GM23338 (cell line): ENCODE measurements at regions not wholly inside any gene's neighbourhood (a gene's known extent, or its start where the extent isn't known, plus 50 kb on each side); places are given as distances from the start of the nearest gene placed in this dataset.

ENCODE experiments used
- ATAC-seq: fragments of 200-7000 bp; cut with Tn5 transposase; 3 replicates; pipeline ENCODE4 v1.9.1; 2020
- DNase-seq: peaks from one replicate; pipeline ENCODE4 v3.0.0-alpha.2; 2015; ENCODE audit warnings: low spot score
- H2AFZ ChIP-seq: fragments of 200-600 bp; sonication (generic); 2 replicates; pipeline ENCODE4 v1.8.0; 2016; ENCODE audit warnings: antibody characterized with exemption, mild to moderate bottlenecking, moderate library complexity
- H3F3A ChIP-seq: fragments of 200-600 bp; sonication (generic); replicated peaks from 2 replicates; pipeline ENCODE4 v1.8.0; 2017; ENCODE audit warnings: antibody characterized with exemption, mixed run types, low read depth
- H3K27ac ChIP-seq: fragments of 200-600 bp; sonication (generic); 2 replicates; pipeline ENCODE4 v1.6.1; 2016; ENCODE audit warnings: low read depth
- H3K27me3 ChIP-seq: fragments of 200-600 bp; sonication (generic); 2 replicates; pipeline ENCODE4 v1.8.0; 2016; ENCODE audit warnings: mild to moderate bottlenecking, mixed run types, moderate library complexity; ENCODE audit not compliant: insufficient read depth
- H3K36me3 ChIP-seq: fragments of 200-600 bp; sonication (generic); 2 replicates; pipeline ENCODE4 v1.8.0; 2016; ENCODE audit warnings: mild to moderate bottlenecking; ENCODE audit not compliant: insufficient read depth
- H3K4me1 ChIP-seq: fragments of 200-600 bp; sonication (generic); 2 replicates; pipeline ENCODE4 v1.8.0; 2016; ENCODE audit warnings: mild to moderate bottlenecking, moderate library complexity; ENCODE audit not compliant: insufficient read depth
- H3K4me2 ChIP-seq: fragments of 200-600 bp; sonication (generic); 2 replicates; pipeline ENCODE4 v1.7.1; 2017; ENCODE audit warnings: mixed run types
- H3K4me3 ChIP-seq: fragments of 200-600 bp; sonication (generic); 2 replicates; pipeline ENCODE4 v1.6.1; 2016; ENCODE audit warnings: mixed run types
- H3K79me2 ChIP-seq: fragments of 200-600 bp; sonication (generic); replicated peaks from 2 replicates; pipeline ENCODE4 v1.8.0; 2017; ENCODE audit warnings: mild to moderate bottlenecking; ENCODE audit not compliant: insufficient read depth
- H3K9me2 ChIP-seq: fragments of 200-600 bp; sonication (generic); 2 replicates; pipeline ENCODE4 v1.8.0; 2017; ENCODE audit not compliant: insufficient read depth
- H4K20me1 ChIP-seq: fragments of 200-600 bp; sonication (generic); replicated peaks from 2 replicates; pipeline ENCODE4 v1.8.0; 2017; ENCODE audit warnings: mild to moderate bottlenecking; ENCODE audit not compliant: insufficient read depth
- H3K27ac Mint-ChIP-seq: 2 replicates; pipeline ENCODE4 v1.8.0; 2020; ENCODE audit warnings: inconsistent platforms, mild to moderate bottlenecking, moderate library complexity, mixed read lengths
- H3K27me3 Mint-ChIP-seq: 3 replicates; pipeline ENCODE4 v1.8.0; 2022; ENCODE audit warnings: low read depth, mild to moderate bottlenecking, moderate library complexity, mixed read lengths, inconsistent platforms; ENCODE audit not compliant: insufficient read depth, poor library complexity
- H3K36me3 Mint-ChIP-seq: 3 replicates; pipeline ENCODE4 v1.8.0; 2021; ENCODE audit warnings: low read depth, mild to moderate bottlenecking, inconsistent platforms, moderate library complexity, mixed read lengths
- H3K4me1 Mint-ChIP-seq: 3 replicates; pipeline ENCODE4 v1.8.0; 2020; ENCODE audit warnings: mild to moderate bottlenecking, inconsistent platforms, mixed read lengths
- H3K4me3 Mint-ChIP-seq: 3 replicates; pipeline ENCODE4 v1.8.0; 2021; ENCODE audit warnings: moderate library complexity, mild to moderate bottlenecking, inconsistent platforms, mixed read lengths
- H3K9me3 Mint-ChIP-seq: 3 replicates; pipeline ENCODE4 v1.8.0; 2020; ENCODE audit warnings: moderate library complexity, mild to moderate bottlenecking, inconsistent platforms, mixed read lengths
- CREB1 ChIP-seq: fragments of 250-450 bp; sonication (Bioruptor Pico); IDR thresholded peaks from 2 replicates; pipeline ENCODE4 v1.5.0; 2020; ENCODE audit warnings: low read depth, mild to moderate bottlenecking, moderate library complexity
- EZH2 ChIP-seq: fragments of 200-600 bp; sonication (generic); IDR thresholded peaks from one replicate; pipeline ENCODE4 v1.8.0; 2017; ENCODE audit warnings: antibody characterized with exemption, mild to moderate bottlenecking, low read depth; ENCODE audit not compliant: unreplicated experiment
- EZH2phosphoT487 ChIP-seq: fragments of 200-600 bp; sonication (generic); IDR thresholded peaks from one replicate; pipeline ENCODE4 v1.8.1; 2018; ENCODE audit warnings: antibody characterized with exemption; ENCODE audit not compliant: unreplicated experiment
- JUNB ChIP-seq: IDR thresholded peaks from one replicate; pipeline ENCODE4 v1.6.1; 2016; ENCODE audit warnings: antibody characterized with exemption; ENCODE audit not compliant: unreplicated experiment
- NANOG ChIP-seq: IDR thresholded peaks from 2 replicates; pipeline ENCODE4 v1.6.1; 2016; ENCODE audit warnings: antibody characterized with exemption, borderline replicate concordance
- POLR2AphosphoS5 ChIP-seq: IDR thresholded peaks from 2 replicates; pipeline ENCODE4 v1.6.1; 2016; ENCODE audit warnings: antibody characterized with exemption, low read depth
- STAT1 ChIP-seq: IDR thresholded peaks from one replicate; pipeline ENCODE4 v1.6.1; 2016; ENCODE audit warnings: antibody characterized with exemption; ENCODE audit not compliant: unreplicated experiment
- ZNF114 ChIP-seq: fragments of 250-450 bp; sonication (Bioruptor Pico); IDR thresholded peaks from 2 replicates; pipeline ENCODE4 v1.5.0; 2020; ENCODE audit warnings: mild to moderate bottlenecking, moderate library complexity
- ZNF331 ChIP-seq: fragments of 250-450 bp; sonication (Bioruptor Pico); IDR thresholded peaks from 2 replicates; pipeline ENCODE4 v1.5.0; 2020; ENCODE audit warnings: low read depth, mild to moderate bottlenecking, moderate library complexity
- TF ChIP-seq, protein P1 (sequence below): IDR thresholded peaks from 2 replicates; pipeline ENCODE4 v1.6.1; 2016; ENCODE audit warnings: antibody characterized with exemption
- TF ChIP-seq, protein P2 (sequence below), 2 experiments: fragments of 200-600 bp in 1 of 2; sonication (generic) in 1 of 2; conservative IDR thresholded peaks; 2 replicates each; pipeline versions ENCODE4 v1.5.1 to v1.6.1; 2016 to 2017; ENCODE audit warnings: antibody characterized with exemption in 2 of 2, low read depth in 2 of 2, mild to moderate bottlenecking in 2 of 2, moderate library complexity in 1 of 2
- TF ChIP-seq, protein P3 (sequence below): IDR thresholded peaks from one replicate; pipeline ENCODE4 v1.6.1; 2018; ENCODE audit warnings: antibody characterized with exemption; ENCODE audit not compliant: unreplicated experiment
- TF ChIP-seq, protein P4 (sequence below): fragments of 250-450 bp; sonication (Bioruptor Pico); IDR thresholded peaks from 2 replicates; pipeline ENCODE4 v1.5.0; 2020; ENCODE audit warnings: mild to moderate bottlenecking, moderate library complexity

DNA sequence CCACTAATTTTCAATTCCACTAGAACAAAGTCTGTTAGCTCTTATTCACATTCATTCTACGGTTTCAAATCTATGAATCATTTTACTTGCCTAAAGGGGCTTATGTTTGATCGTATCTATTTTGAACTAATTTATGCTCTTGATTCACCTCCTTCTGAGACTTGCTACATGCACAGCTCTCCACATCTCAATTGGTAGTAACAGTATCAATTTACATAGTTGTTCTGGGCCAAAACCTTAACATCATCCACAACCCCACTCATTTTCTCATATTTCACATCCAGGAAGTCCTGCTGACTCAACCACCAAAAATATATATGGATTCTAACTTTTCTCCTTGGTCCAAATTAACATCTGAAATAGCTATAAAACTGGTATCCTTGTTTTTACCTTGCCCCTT is 208.6 kb downstream of the RASSF9 start:
- DNase-seq (no peak), ATAC-seq (no peak)
- H3K27ac Mint-ChIP-seq = no peak overlapping the region
- Histone ChIP-seq H3K36me3 (no peaks in the 10 kb centered on the region), H3K79me2 (no peaks in the 10 kb centered on the region), H2AFZ (no peak overlapping the region), H4K20me1 (no peaks in the 10 kb centered on the region), H3K4me1 (no peaks in the 10 kb centered on the region), H3K4me2 (no peak overlapping the region), H3K27ac (no peak overlapping the region), H3K9me2 (no peaks in the 10 kb centered on the region), H3K27me3 (no peaks in the 10 kb centered on the region), H3K4me3 (no peak overlapping the region), H3F3A (no peaks in the 10 kb centered on the region)
- no peaks in the 10 kb centered on the region for H3K36me3 Mint-ChIP-seq
- H3K4me3 Mint-ChIP-seq = no peak overlapping the region
- no peak for TF ChIP-seq ZNF331 (CRISPR knock-in tag)
- TF ChIP-seq, protein P1, sequence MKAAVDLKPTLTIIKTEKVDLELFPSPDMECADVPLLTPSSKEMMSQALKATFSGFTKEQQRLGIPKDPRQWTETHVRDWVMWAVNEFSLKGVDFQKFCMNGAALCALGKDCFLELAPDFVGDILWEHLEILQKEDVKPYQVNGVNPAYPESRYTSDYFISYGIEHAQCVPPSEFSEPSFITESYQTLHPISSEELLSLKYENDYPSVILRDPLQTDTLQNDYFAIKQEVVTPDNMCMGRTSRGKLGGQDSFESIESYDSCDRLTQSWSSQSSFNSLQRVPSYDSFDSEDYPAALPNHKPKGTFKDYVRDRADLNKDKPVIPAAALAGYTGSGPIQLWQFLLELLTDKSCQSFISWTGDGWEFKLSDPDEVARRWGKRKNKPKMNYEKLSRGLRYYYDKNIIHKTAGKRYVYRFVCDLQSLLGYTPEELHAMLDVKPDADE = no peak
- TF ChIP-seq, protein P2, sequence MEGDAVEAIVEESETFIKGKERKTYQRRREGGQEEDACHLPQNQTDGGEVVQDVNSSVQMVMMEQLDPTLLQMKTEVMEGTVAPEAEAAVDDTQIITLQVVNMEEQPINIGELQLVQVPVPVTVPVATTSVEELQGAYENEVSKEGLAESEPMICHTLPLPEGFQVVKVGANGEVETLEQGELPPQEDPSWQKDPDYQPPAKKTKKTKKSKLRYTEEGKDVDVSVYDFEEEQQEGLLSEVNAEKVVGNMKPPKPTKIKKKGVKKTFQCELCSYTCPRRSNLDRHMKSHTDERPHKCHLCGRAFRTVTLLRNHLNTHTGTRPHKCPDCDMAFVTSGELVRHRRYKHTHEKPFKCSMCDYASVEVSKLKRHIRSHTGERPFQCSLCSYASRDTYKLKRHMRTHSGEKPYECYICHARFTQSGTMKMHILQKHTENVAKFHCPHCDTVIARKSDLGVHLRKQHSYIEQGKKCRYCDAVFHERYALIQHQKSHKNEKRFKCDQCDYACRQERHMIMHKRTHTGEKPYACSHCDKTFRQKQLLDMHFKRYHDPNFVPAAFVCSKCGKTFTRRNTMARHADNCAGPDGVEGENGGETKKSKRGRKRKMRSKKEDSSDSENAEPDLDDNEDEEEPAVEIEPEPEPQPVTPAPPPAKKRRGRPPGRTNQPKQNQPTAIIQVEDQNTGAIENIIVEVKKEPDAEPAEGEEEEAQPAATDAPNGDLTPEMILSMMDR (conservative IDR thresholded peaks at IDR 0.05; ENCODE audit: low read depth in 2 of 2) = no peak
- TF ChIP-seq, protein P3, sequence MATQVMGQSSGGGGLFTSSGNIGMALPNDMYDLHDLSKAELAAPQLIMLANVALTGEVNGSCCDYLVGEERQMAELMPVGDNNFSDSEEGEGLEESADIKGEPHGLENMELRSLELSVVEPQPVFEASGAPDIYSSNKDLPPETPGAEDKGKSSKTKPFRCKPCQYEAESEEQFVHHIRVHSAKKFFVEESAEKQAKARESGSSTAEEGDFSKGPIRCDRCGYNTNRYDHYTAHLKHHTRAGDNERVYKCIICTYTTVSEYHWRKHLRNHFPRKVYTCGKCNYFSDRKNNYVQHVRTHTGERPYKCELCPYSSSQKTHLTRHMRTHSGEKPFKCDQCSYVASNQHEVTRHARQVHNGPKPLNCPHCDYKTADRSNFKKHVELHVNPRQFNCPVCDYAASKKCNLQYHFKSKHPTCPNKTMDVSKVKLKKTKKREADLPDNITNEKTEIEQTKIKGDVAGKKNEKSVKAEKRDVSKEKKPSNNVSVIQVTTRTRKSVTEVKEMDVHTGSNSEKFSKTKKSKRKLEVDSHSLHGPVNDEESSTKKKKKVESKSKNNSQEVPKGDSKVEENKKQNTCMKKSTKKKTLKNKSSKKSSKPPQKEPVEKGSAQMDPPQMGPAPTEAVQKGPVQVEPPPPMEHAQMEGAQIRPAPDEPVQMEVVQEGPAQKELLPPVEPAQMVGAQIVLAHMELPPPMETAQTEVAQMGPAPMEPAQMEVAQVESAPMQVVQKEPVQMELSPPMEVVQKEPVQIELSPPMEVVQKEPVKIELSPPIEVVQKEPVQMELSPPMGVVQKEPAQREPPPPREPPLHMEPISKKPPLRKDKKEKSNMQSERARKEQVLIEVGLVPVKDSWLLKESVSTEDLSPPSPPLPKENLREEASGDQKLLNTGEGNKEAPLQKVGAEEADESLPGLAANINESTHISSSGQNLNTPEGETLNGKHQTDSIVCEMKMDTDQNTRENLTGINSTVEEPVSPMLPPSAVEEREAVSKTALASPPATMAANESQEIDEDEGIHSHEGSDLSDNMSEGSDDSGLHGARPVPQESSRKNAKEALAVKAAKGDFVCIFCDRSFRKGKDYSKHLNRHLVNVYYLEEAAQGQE = no peak
- TF ChIP-seq EZH2phosphoT487 = no peak
- TF ChIP-seq POLR2AphosphoS5 = no peak
- no peak for TF ChIP-seq EZH2
- TF ChIP-seq NANOG = no peak
- TF ChIP-seq, protein P4, sequence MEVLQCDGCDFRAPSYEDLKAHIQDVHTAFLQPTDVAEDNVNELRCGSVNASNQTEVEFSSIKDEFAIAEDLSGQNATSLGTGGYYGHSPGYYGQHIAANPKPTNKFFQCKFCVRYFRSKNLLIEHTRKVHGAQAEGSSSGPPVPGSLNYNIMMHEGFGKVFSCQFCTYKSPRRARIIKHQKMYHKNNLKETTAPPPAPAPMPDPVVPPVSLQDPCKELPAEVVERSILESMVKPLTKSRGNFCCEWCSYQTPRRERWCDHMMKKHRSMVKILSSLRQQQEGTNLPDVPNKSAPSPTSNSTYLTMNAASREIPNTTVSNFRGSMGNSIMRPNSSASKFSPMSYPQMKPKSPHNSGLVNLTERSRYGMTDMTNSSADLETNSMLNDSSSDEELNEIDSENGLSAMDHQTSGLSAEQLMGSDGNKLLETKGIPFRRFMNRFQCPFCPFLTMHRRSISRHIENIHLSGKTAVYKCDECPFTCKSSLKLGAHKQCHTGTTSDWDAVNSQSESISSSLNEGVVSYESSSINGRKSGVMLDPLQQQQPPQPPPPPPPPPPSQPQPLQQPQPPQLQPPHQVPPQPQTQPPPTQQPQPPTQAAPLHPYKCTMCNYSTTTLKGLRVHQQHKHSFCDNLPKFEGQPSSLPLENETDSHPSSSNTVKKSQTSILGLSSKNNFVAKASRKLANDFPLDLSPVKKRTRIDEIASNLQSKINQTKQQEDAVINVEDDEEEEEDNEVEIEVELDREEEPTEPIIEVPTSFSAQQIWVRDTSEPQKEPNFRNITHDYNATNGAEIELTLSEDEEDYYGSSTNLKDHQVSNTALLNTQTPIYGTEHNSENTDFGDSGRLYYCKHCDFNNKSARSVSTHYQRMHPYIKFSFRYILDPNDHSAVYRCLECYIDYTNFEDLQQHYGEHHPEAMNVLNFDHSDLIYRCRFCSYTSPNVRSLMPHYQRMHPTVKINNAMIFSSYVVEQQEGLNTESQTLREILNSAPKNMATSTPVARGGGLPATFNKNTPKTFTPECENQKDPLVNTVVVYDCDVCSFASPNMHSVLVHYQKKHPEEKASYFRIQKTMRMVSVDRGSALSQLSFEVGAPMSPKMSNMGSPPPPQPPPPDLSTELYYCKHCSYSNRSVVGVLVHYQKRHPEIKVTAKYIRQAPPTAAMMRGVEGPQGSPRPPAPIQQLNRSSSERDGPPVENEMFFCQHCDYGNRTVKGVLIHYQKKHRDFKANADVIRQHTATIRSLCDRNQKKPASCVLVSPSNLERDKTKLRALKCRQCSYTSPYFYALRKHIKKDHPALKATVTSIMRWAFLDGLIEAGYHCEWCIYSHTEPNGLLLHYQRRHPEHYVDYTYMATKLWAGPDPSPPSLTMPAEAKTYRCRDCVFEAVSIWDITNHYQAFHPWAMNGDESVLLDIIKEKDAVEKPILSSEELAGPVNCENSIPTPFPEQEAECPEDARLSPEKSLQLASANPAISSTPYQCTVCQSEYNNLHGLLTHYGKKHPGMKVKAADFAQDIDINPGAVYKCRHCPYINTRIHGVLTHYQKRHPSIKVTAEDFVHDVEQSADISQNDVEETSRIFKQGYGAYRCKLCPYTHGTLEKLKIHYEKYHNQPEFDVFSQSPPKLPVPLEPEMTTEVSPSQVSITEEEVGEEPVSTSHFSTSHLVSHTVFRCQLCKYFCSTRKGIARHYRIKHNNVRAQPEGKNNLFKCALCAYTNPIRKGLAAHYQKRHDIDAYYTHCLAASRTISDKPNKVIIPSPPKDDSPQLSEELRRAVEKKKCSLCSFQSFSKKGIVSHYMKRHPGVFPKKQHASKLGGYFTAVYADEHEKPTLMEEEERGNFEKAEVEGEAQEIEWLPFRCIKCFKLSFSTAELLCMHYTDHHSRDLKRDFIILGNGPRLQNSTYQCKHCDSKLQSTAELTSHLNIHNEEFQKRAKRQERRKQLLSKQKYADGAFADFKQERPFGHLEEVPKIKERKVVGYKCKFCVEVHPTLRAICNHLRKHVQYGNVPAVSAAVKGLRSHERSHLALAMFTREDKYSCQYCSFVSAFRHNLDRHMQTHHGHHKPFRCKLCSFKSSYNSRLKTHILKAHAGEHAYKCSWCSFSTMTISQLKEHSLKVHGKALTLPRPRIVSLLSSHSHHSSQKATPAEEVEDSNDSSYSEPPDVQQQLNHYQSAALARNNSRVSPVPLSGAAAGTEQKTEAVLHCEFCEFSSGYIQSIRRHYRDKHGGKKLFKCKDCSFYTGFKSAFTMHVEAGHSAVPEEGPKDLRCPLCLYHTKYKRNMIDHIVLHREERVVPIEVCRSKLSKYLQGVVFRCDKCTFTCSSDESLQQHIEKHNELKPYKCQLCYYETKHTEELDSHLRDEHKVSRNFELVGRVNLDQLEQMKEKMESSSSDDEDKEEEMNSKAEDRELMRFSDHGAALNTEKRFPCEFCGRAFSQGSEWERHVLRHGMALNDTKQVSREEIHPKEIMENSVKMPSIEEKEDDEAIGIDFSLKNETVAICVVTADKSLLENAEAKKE (CRISPR knock-in tag) = no peak
- TF ChIP-seq ZNF114 = no peak
- no peak for TF ChIP-seq CREB1
- no peak for TF ChIP-seq STAT1
- TF ChIP-seq JUNB = no peak
- H3K9me3 Mint-ChIP-seq = no peaks in the 10 kb centered on the region; the same call in 2 of the 3 replicates
- H3K4me1 Mint-ChIP-seq = no peaks in the 10 kb centered on the region
- H3K27me3 Mint-ChIP-seq = no peaks in the 10 kb centered on the region
